A549 (cell line): ENCODE measurements at regions not wholly inside any gene's neighbourhood (a gene's known extent, or its start where the extent isn't known, plus 50 kb on each side); places are given as distances from the start of the nearest gene placed in this dataset.

Source experiments
- ATAC-seq, 2 experiments: fragments of 200-7000 bp in 1 of 2; fragments of >200 bp in 1 of 2; cut with Nextera tagmentation in 1 of 2; cut with Tn5 transposase in 1 of 2; 3 replicates each; pipeline versions ENCODE4 v1.8.0 to v1.9.1; 2018 to 2020; ENCODE audit warnings: mild to moderate bottlenecking in 1 of 2, moderate library complexity in 1 of 2
- CTCF ChIA-PET: fragments of 300-600 bp; sonication (Branson Sonifier 250); formaldehyde crosslinking; extraction: SDS; loops from one replicate; lab custom pipeline; 2021; ENCODE audit warnings: antibody characterized with exemption, inconsistent platforms; lab: Yijun Ruan, JAX
- POLR2A ChIA-PET: fragments of 350-600 bp; formaldehyde crosslinking; extraction: SDS; loops from one replicate; lab custom pipeline; 2021; ENCODE audit warnings: antibody characterized with exemption, inconsistent platforms; lab: Yijun Ruan, JAX
- DNase-seq, 2 experiments: peaks; one replicate each; pipeline versions ENCODE4 v3.0.0 to v3.0.0-alpha.2; 2011 to 2016; ENCODE audit warnings: low read depth in 1 of 2, low spot score in 1 of 2
- FAIRE-seq: peaks from 2 replicates; lab custom pipeline; 2011; peaks lifted over from hg19 to GRCh38; lab: Jason Lieb, UNC
- H3K27ac ChIP-seq, 2 experiments: fragments of >200 bp; sonication (Bioruptor Twin); formaldehyde crosslinking; 3 replicates each; pipeline ENCODE4 v1.5.1; 2016 to 2017
- H3K4me1 ChIP-seq: fragments of >200 bp; sonication (Bioruptor Twin); formaldehyde crosslinking; 3 replicates; pipeline ENCODE4 v1.6.1; 2016
- H3K4me2 ChIP-seq: fragments of >200 bp; sonication (Bioruptor Twin); formaldehyde crosslinking; 3 replicates; pipeline ENCODE4 v1.6.1; 2016
- H3K4me3 ChIP-seq: fragments of >200 bp; sonication (Bioruptor Twin); formaldehyde crosslinking; 3 replicates; pipeline ENCODE4 v1.5.1; 2016
- H3K9me3 ChIP-seq: fragments of >200 bp; sonication (Bioruptor Twin); formaldehyde crosslinking; 3 replicates; pipeline ENCODE4 v1.6.1; 2016
- BCL3 ChIP-seq: fragments of >200 bp; sonication (Bioruptor Twin); formaldehyde crosslinking; IDR thresholded peaks from 3 replicates; pipeline ENCODE4 v1.6.1; 2016
- CBX2 ChIP-seq: fragments of 200-600 bp; sonication (generic); IDR thresholded peaks from 2 replicates; pipeline ENCODE4 v1.6.1; 2016; ENCODE audit warnings: low read depth, mild to moderate bottlenecking, borderline replicate concordance
- CHD2 ChIP-seq: fragments of 150-350 bp; IDR thresholded peaks from 2 replicates; pipeline ENCODE4 v1.6.1; 2014; ENCODE audit warnings: low read length; ENCODE audit not compliant: partially characterized antibody
- CTCF ChIP-seq: fragments of >200 bp; sonication (Bioruptor Twin); formaldehyde crosslinking; IDR thresholded peaks from 3 replicates; pipeline ENCODE4 v1.5.1; 2016
- ELK1 ChIP-seq: fragments of 150-350 bp; IDR thresholded peaks from 2 replicates; pipeline ENCODE4 v1.6.1; 2014; ENCODE audit warnings: low read depth, mild to moderate bottlenecking, low read length
- FOSB ChIP-seq: fragments of 250-450 bp; sonication (Bioruptor Pico); IDR thresholded peaks from 2 replicates; pipeline ENCODE4 v1.5.0; 2020; ENCODE audit warnings: mild to moderate bottlenecking, moderate library complexity
- HDAC2 ChIP-seq: fragments of 200-600 bp; sonication (generic); IDR thresholded peaks from 2 replicates; pipeline ENCODE4 v1.6.1; 2016
- HES2 ChIP-seq: fragments of >200 bp; sonication (Bioruptor Twin); formaldehyde crosslinking; IDR thresholded peaks from 2 replicates; pipeline ENCODE4 v1.6.1; 2016
- JUN ChIP-seq, 2 experiments: fragments of >200 bp; sonication (Bioruptor Twin); formaldehyde crosslinking; IDR thresholded peaks; 2 replicates in 1 of 2; 3 replicates in 1 of 2; pipeline ENCODE4 v1.6.1; 2016 to 2017
- KDM1A ChIP-seq: fragments of 200-600 bp; sonication (generic); IDR thresholded peaks from 2 replicates; pipeline ENCODE4 v1.6.1; 2016; ENCODE audit warnings: low read depth, mild to moderate bottlenecking
- MAFK ChIP-seq: fragments of 450-650 bp; IDR thresholded peaks from 2 replicates; pipeline ENCODE4 v1.6.1; 2014; ENCODE audit not compliant: partially characterized antibody
- NR3C1 ChIP-seq: fragments of >200 bp; sonication (Bioruptor Twin); formaldehyde crosslinking; IDR thresholded peaks from 3 replicates; pipeline ENCODE4 v1.6.1; 2017
- POLR2AphosphoS2 ChIP-seq: conservative IDR thresholded peaks from 2 replicates; pipeline ENCODE4 v1.6.1; 2012; ENCODE audit warnings: low read length, improper control_type of control experiment, inconsistent platforms
- REST ChIP-seq: fragments of 200-600 bp; sonication (generic); IDR thresholded peaks from 2 replicates; pipeline ENCODE4 v1.6.1; 2016; ENCODE audit warnings: antibody characterized with exemption, mild to moderate bottlenecking, moderate library complexity
- RNF2 ChIP-seq: fragments of 200-600 bp; sonication (generic); IDR thresholded peaks from 2 replicates; pipeline ENCODE4 v1.6.1; 2016; ENCODE audit warnings: low read depth, mild to moderate bottlenecking, antibody characterized with exemption, moderate library complexity, borderline replicate concordance
- ZNF302 ChIP-seq: fragments of 250-450 bp; sonication (Bioruptor Pico); IDR thresholded peaks from 2 replicates; pipeline ENCODE4 v1.9.0; 2021; ENCODE audit warnings: inconsistent platforms, mild to moderate bottlenecking, moderate library complexity
- ZSCAN20 ChIP-seq: fragments of 250-450 bp; sonication (Bioruptor Pico); IDR thresholded peaks from 2 replicates; pipeline ENCODE4 v1.8.0; 2022; ENCODE audit warnings: mild to moderate bottlenecking, moderate library complexity
- WGBS: methylation state at CpG from one replicate; pipeline ENCODE4 v1.1.6; 2017; ENCODE audit errors: missing lambda C conversion rate; 5-methylcytosine and 5-hydroxymethylcytosine counted together

- Histone ChIP-seq H3K4me1 (no peaks in the 10 kb centered on the region), H3K4me3 (no peak overlapping the region), H3K4me2 (no peak overlapping the region), H3K27ac (no peak overlapping the region), H3K9me3 (peaks cover 9% of the 10 kb centered on the region)
- 2% methylated on average over 2 of the region's 2 CpGs for WGBS
- TF ChIP-seq RNF2 (no peak), POLR2AphosphoS2 (no peak), CHD2 (no peak), FOSB (CRISPR knock-in tag) (no peak), ZNF302 (CRISPR knock-in tag) (no peak), CTCF (no peak), CBX2 (no peak), BCL3 (no peak), HES2 (no peak), JUN (IDR thresholded peaks at IDR 0.05) (no peak), KDM1A (no peak)
- ChIA-PET POLR2A (interaction anchor here (0.7 kb wide), 1 partner anchor 9 kb away, joined by 3 read pairs; no protein-coding TSS in a partner anchor), CTCF (interaction anchor here (1.0 to 1.7 kb wide), 3 partner anchors 10 to 224 kb away, joined by 3 to 4 read pairs (median 3); no protein-coding TSS in a partner anchor)
- DNase-seq (no peak), FAIRE-seq (no peak), ATAC-seq (0 out of 6 replicates have a peak, but pooled peaks of 1 of the 2 experiments have one; percentile 39)
Measured at GRCh38 chr3:107884719-107885460, 205.9 kb downstream of the CD47 start.

- no peak for DNase-seq
- ChIA-PET CTCF (interaction anchor here (1.4 to 1.7 kb wide), 2 partner anchors 11 to 54 kb away, joined by 3 to 4 read pairs; no protein-coding TSS in a partner anchor), POLR2A (no interaction called here)
- H3K4me3 ChIP-seq, result no peak overlapping the region
- H3K4me2 ChIP-seq, result no peak overlapping the region
- TF ChIP-seq MAFK, result peak; percentile 60
- TF ChIP-seq ZSCAN20, result no peak
- FAIRE-seq, result no peak
- peaks cover under 1% of the 10 kb centered on the region; the same call in 1 of the 3 replicates for H3K9me3 ChIP-seq
- no peaks in the 10 kb centered on the region for H3K4me1 ChIP-seq
- H3K27ac ChIP-seq, result no peak overlapping the region
- no peak for ATAC-seq
Measured at GRCh38 chr3:107884028-107884427, 206.8 kb downstream of the CD47 start.

GRCh38 chr3:107882881-107883280 lies 207.9 kb downstream of the CD47 start:
- Histone ChIP-seq H3K4me2 (no peak overlapping the region), H3K4me3 (no peak overlapping the region), H3K9me3 (no peaks in the 10 kb centered on the region), H3K4me1 (no peaks in the 10 kb centered on the region), H3K27ac (no peak overlapping the region)
- ChIA-PET CTCF (no interaction called here), POLR2A (no interaction called here)
- no peak for TF ChIP-seq REST
- TF ChIP-seq NR3C1, result no peak
- no peak for TF ChIP-seq ELK1
- no peak for TF ChIP-seq POLR2AphosphoS2
- TF ChIP-seq HDAC2, result no peak
- ATAC-seq (no peak), DNase-seq (no peak), FAIRE-seq (no peak)
- 73% methylated on average over 7 of the region's 7 CpGs for WGBS
